ENCODE measurements at regions not wholly inside any gene's neighbourhood (a gene's known extent, or its start where the extent isn't known, plus 50 kb on each side); places are given as distances from the start of the nearest gene placed in this dataset.

- no peaks in the 10 kb centered on the region for H3K36me3 ChIP-seq
- no peak overlapping the region for H3K9ac ChIP-seq (ENCODE audit: low read depth in 2 of 2, low read length in 2 of 2)
- no peaks in the 10 kb centered on the region for H3K27me3 ChIP-seq
- H3K27ac ChIP-seq, result no peak overlapping the region
- H3K9me3 ChIP-seq, result no peaks in the 10 kb centered on the region
- DNase-seq, result no peak
- no peaks in the 10 kb centered on the region for H3K4me1 ChIP-seq
- TF ChIP-seq CTCF (IDR thresholded peaks at IDR 0.05), result no peak
- no peak overlapping the region for H3K4me3 ChIP-seq
- intact Hi-C loops (cut with DNase I), result no loop called here
Observed at GRCh38 chr20:7665376-7665775, 274.9 kb downstream of the HAO1 start.

- Histone ChIP-seq H3K27me3 (no peaks in the 10 kb centered on the region), H3K9me3 (no peaks in the 10 kb centered on the region), H3K4me3 (no peak overlapping the region), H3K4me1 (no peaks in the 10 kb centered on the region), H3K27ac (no peak overlapping the region), H3K9ac (ENCODE audit: low read depth in 2 of 2, low read length in 2 of 2) (no peak overlapping the region), H3K36me3 (no peaks in the 10 kb centered on the region)
- intact Hi-C loops (cut with DNase I), result no loop called here
- no peak for TF ChIP-seq CTCF (IDR thresholded peaks at IDR 0.05)
- DNase-seq, result no peak
Observed at GRCh38 chr20:7667194-7667593, 273.1 kb downstream of the HAO1 start.

GRCh38 chr20:7672571-7672970, 267.7 kb downstream of the HAO1 start:
- Histone ChIP-seq H3K27me3 (no peaks in the 10 kb centered on the region), H3K27ac (no peak overlapping the region), H3K9me3 (no peaks in the 10 kb centered on the region), H3K9ac (ENCODE audit: low read depth in 2 of 2, low read length in 2 of 2) (no peak overlapping the region), H3K36me3 (no peaks in the 10 kb centered on the region), H3K4me1 (no peaks in the 10 kb centered on the region), H3K4me3 (no peak overlapping the region)
- TF ChIP-seq CTCF (IDR thresholded peaks at IDR 0.05), result no peak
- intact Hi-C loops (cut with DNase I), result no loop called here
- DNase-seq, result no peak

- Histone ChIP-seq H3K27me3 (no peaks in the 10 kb centered on the region), H3K27ac (no peak overlapping the region), H3K9me3 (no peaks in the 10 kb centered on the region), H3K4me1 (no peaks in the 10 kb centered on the region), H3K4me3 (no peak overlapping the region), H3K9ac (ENCODE audit: low read depth in 2 of 2, low read length in 2 of 2) (no peak overlapping the region), H3K36me3 (no peaks in the 10 kb centered on the region)
- TF ChIP-seq CTCF (IDR thresholded peaks at IDR 0.05), result no peak
- intact Hi-C loops (cut with DNase I), result no loop called here
- no peak for DNase-seq
Observed at GRCh38 chr20:7673841-7674240, 266.4 kb downstream of the HAO1 start.

GRCh38 chr20:7682916-7683315, 257.3 kb downstream of the HAO1 start:
- no peak overlapping the region for H3K9ac ChIP-seq (ENCODE audit: low read depth in 2 of 2, low read length in 2 of 2)
- no peak overlapping the region for H3K4me3 ChIP-seq
- H3K27ac ChIP-seq, result no peak overlapping the region
- H3K4me1 ChIP-seq, result no peaks in the 10 kb centered on the region
- no peaks in the 10 kb centered on the region for H3K27me3 ChIP-seq
- DNase-seq, result no peak
- no peak for TF ChIP-seq CTCF (IDR thresholded peaks at IDR 0.05)
- intact Hi-C loops (cut with DNase I), result no loop called here
- H3K9me3 ChIP-seq, result no peaks in the 10 kb centered on the region
- H3K36me3 ChIP-seq, result no peaks in the 10 kb centered on the region

- H3K36me3 ChIP-seq, result no peaks in the 10 kb centered on the region
- H3K4me1 ChIP-seq, result no peaks in the 10 kb centered on the region
- H3K9me3 ChIP-seq, result no peaks in the 10 kb centered on the region
- no peak overlapping the region for H3K9ac ChIP-seq (ENCODE audit: low read depth in 2 of 2, low read length in 2 of 2)
- no peak for DNase-seq
- H3K27ac ChIP-seq, result no peak overlapping the region
- intact Hi-C loops (cut with DNase I), result no loop called here
- no peak overlapping the region for H3K4me3 ChIP-seq
- no peak for TF ChIP-seq CTCF (IDR thresholded peaks at IDR 0.05)
- H3K27me3 ChIP-seq, result no peaks in the 10 kb centered on the region
Observed at GRCh38 chr20:7687065-7687464, 253.2 kb downstream of the HAO1 start.

Data from colonic mucosa (tissue), 4 donors.